ENCODE measurements at regions not wholly inside any gene's neighbourhood (a gene's known extent, or its start where the extent isn't known, plus 50 kb on each side); places are given as distances from the start of the nearest gene placed in this dataset.

DNA sequence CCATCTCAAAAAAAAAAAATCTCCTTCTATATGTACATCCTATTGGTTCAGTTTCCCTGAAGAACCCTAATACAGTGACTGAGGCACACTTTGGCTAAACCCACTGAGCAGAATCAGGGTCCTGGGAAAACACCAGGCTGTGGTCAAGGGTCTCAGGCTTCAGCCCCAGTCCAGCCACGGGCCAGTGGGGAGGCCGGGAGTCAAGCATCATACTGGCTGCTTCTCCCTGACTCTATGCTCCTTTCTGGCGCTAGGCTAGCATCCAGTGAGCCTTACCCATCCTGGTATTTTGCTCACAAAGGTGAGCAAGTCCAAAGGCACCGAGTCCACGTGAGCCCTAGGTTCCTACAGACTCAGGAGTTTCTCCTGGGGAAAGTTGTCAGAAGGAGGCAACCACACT is 752.5 kb downstream of the BRD1 start:
- Histone ChIP-seq H4K20me1 (ENCODE audit: insufficient read depth, low read length) (no peaks in the 10 kb centered on the region), H3K36me3 (ENCODE audit: control insufficient read depth, insufficient read depth, low read length) (no peaks in the 10 kb centered on the region), H3K4me1 (ENCODE audit: control insufficient read depth, insufficient read depth, low read length) (no peaks in the 10 kb centered on the region), H3K79me1 (ENCODE audit: low read depth in 1 of 2, low read length in 2 of 2) (no peaks in the 10 kb centered on the region), H2BK5ac (ENCODE audit: low read depth, low read length, poor library complexity, severe bottlenecking) (no peak overlapping the region), H3K23ac (ENCODE audit: low read depth, low read length) (no peak overlapping the region), H3K27me3 (ENCODE audit: control insufficient read depth, insufficient read depth, low read length) (no peaks in the 10 kb centered on the region), H4K91ac (ENCODE audit: insufficient read depth, low read depth, low read length) (no peak overlapping the region), H4K8ac (ENCODE audit: low read depth in 2 of 2, low read length in 2 of 2) (no peak overlapping the region), H2BK15ac (ENCODE audit: low read depth, low read length) (no peak overlapping the region), H3K56ac (ENCODE audit: extremely low read depth, insufficient read depth, low read length) (no peak overlapping the region), H3K4me3 (ENCODE audit: insufficient read depth, low read depth, low read length) (no peak overlapping the region), H3K9me3 (ENCODE audit: control insufficient read depth, insufficient read depth, low read length) (peaks cover 51% of the 10 kb centered on the region), H2BK120ac (ENCODE audit: low read depth, low read length) (no peak overlapping the region), H2AK5ac (ENCODE audit: low read depth, low read length) (no peak overlapping the region), H2AFZ (replicated peaks; ENCODE audit: low read length, poor library complexity) (no peak overlapping the region), H3K27ac (ENCODE audit: insufficient read depth, low read length) (no peak overlapping the region), H3K4me2 (ENCODE audit: low read depth, low read length) (no peak overlapping the region), H3K9me1 (ENCODE audit: insufficient read depth, low read length) (no peaks in the 10 kb centered on the region), H3K14ac (replicated peaks; ENCODE audit: low read depth, low read length) (no peak overlapping the region), H2BK20ac (ENCODE audit: low read depth, low read length) (no peak overlapping the region), H3K4ac (ENCODE audit: low read depth, low read length) (no peak overlapping the region), H3K18ac (ENCODE audit: low read depth, low read length) (no peak overlapping the region), H4K5ac (ENCODE audit: low read depth, low read length) (no peak overlapping the region), H3K9ac (ENCODE audit: low read depth, low read length) (no peak overlapping the region), H2AK9ac (replicated peaks; ENCODE audit: low read depth, low read length, poor library complexity) (no peak overlapping the region)
- POLR2A ChIA-PET (ENCODE audit: unreplicated experiment) = no interaction called here
- intact Hi-C loops (cut with micrococcal nuclease) = no loop called here
- dilution Hi-C loops (cut with HindIII; ENCODE audit: low sequenced_read_pairs, unreplicated experiment) = no loop called here
- no peak for TF ChIP-seq MXI1 (IDR thresholded peaks at IDR 0.05; ENCODE audit: borderline replicate concordance, low read depth, low read length)
- TF ChIP-seq, protein P1, sequence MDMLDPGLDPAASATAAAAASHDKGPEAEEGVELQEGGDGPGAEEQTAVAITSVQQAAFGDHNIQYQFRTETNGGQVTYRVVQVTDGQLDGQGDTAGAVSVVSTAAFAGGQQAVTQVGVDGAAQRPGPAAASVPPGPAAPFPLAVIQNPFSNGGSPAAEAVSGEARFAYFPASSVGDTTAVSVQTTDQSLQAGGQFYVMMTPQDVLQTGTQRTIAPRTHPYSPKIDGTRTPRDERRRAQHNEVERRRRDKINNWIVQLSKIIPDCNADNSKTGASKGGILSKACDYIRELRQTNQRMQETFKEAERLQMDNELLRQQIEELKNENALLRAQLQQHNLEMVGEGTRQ (IDR thresholded peaks at IDR 0.05; ENCODE audit: low read depth, low read length) = no peak
- TF ChIP-seq CHD1 (IDR thresholded peaks at IDR 0.05; ENCODE audit: low read depth, low read length) = no peak
- no peak for TF ChIP-seq SMC3 (IDR thresholded peaks at IDR 0.05; ENCODE audit: low read depth, low read length)
- no peak for TF ChIP-seq MAFK (IDR thresholded peaks at IDR 0.05; ENCODE audit: low read depth, low read length)
- WGBS, 2 experiments (ENCODE audit: extremely low coverage in 2 of 2, insufficient read length in 1 of 2) = no CpG with 5 or more reads among the region's 5 CpGs
- BruUV-seq (replicated peaks) = no TSS peak
- DNase-seq = no peak
- ATAC-seq (ENCODE audit: low read depth) = no peak
- in situ Hi-C loops (cut with MboI; ENCODE audit: low sequenced_read_pairs) = no loop called here
- CTCF ChIA-PET = no interaction called here

Measured in IMR-90 (cell line).